IMR-90 (cell line): ENCODE measurements at regions not wholly inside any gene's neighbourhood (a gene's known extent, or its start where the extent isn't known, plus 50 kb on each side); places are given as distances from the start of the nearest gene placed in this dataset.

Experiments
- ATAC-seq: fragments of 200-7000 bp; cut with Tn5 transposase; 2 replicates; pipeline ENCODE4 v1.9.1; 2020; ENCODE audit warnings: low read depth, mild to moderate bottlenecking, moderate library complexity
- BruUV-seq: library from RNA; stranded (reverse); fragments of 400-500 nt; replicated peaks from 2 replicates; lab custom pipeline; 2021; lab: Mats Ljungman, UMichigan
- CTCF ChIA-PET: fragments of 300-600 bp; formaldehyde crosslinking; extraction: SDS; loops from one replicate; lab custom pipeline; 2021; ENCODE audit warnings: antibody characterized with exemption; lab: Yijun Ruan, JAX
- POLR2A ChIA-PET: fragments of 300-600 bp; sonication (Branson Sonifier 250); formaldehyde crosslinking; loops from one replicate; lab custom pipeline; 2022; ENCODE audit warnings: antibody characterized with exemption; ENCODE audit not compliant: unreplicated experiment; lab: Charles Lee
- DNase-seq: peaks from one replicate; pipeline ENCODE4 v3.0.0; 2013
- H2AFZ ChIP-seq: replicated peaks from 2 replicates; pipeline ENCODE3; 2013; ENCODE audit warnings: low read length, mild to moderate bottlenecking; ENCODE audit not compliant: poor library complexity
- H2AK5ac ChIP-seq: 2 replicates; pipeline ENCODE4 v1.6.1; 2013; ENCODE audit warnings: low read depth, low read length, inconsistent platforms
- H2AK9ac ChIP-seq: replicated peaks from 2 replicates; pipeline ENCODE3; 2013; ENCODE audit warnings: mild to moderate bottlenecking, low read depth, low read length, moderate library complexity; ENCODE audit not compliant: poor library complexity
- H2BK120ac ChIP-seq: 2 replicates; pipeline ENCODE4 v1.6.1; 2013; ENCODE audit warnings: low read depth, low read length, inconsistent platforms
- H2BK15ac ChIP-seq: 3 replicates; pipeline ENCODE4 v1.6.1; 2013; ENCODE audit warnings: low read depth, low read length, inconsistent platforms
- H2BK20ac ChIP-seq: 2 replicates; pipeline ENCODE4 v1.6.1; 2013; ENCODE audit warnings: low read depth, mild to moderate bottlenecking, inconsistent platforms, low read length, moderate library complexity
- H2BK5ac ChIP-seq: 2 replicates; pipeline ENCODE4 v1.6.1; 2013; ENCODE audit warnings: mild to moderate bottlenecking, low read depth, low read length, inconsistent platforms; ENCODE audit not compliant: poor library complexity, severe bottlenecking
- H3K14ac ChIP-seq: replicated peaks from 2 replicates; pipeline ENCODE4 v1.6.1; 2013; ENCODE audit warnings: low read depth, low read length, inconsistent platforms
- H3K18ac ChIP-seq: 2 replicates; pipeline ENCODE4 v1.6.1; 2013; ENCODE audit warnings: low read depth, low read length, control low read depth
- H3K23ac ChIP-seq: 2 replicates; pipeline ENCODE4 v1.6.1; 2013; ENCODE audit warnings: low read depth, low read length, inconsistent platforms
- H3K27ac ChIP-seq: 2 replicates; pipeline ENCODE4 v1.5.1; 2013; ENCODE audit warnings: mild to moderate bottlenecking, control low read depth, low read length; ENCODE audit not compliant: insufficient read depth
- H3K27me3 ChIP-seq: 2 replicates; pipeline ENCODE4 v1.6.1; 2013; ENCODE audit warnings: low read length; ENCODE audit not compliant: control insufficient read depth, insufficient read depth
- H3K36me3 ChIP-seq: 2 replicates; pipeline ENCODE4 v1.6.1; 2013; ENCODE audit warnings: low read length, mixed read lengths; ENCODE audit not compliant: control insufficient read depth, insufficient read depth
- H3K4ac ChIP-seq: 2 replicates; pipeline ENCODE4 v1.6.1; 2013; ENCODE audit warnings: low read depth, low read length, inconsistent platforms
- H3K4me1 ChIP-seq: 2 replicates; pipeline ENCODE4 v1.6.1; 2013; ENCODE audit warnings: low read length, mixed read lengths; ENCODE audit not compliant: control insufficient read depth, insufficient read depth
- H3K4me2 ChIP-seq: 2 replicates; pipeline ENCODE4 v1.6.1; 2013; ENCODE audit warnings: low read depth, mild to moderate bottlenecking, control low read depth, low read length, moderate library complexity
- H3K4me3 ChIP-seq: 2 replicates; pipeline ENCODE4 v1.5.1; 2013; ENCODE audit warnings: low read depth, mild to moderate bottlenecking, control low read depth, low read length, moderate library complexity; ENCODE audit not compliant: insufficient read depth
- H3K56ac ChIP-seq: 2 replicates; pipeline ENCODE4 v1.6.1; 2013; ENCODE audit warnings: low read length, inconsistent platforms; ENCODE audit not compliant: insufficient read depth; ENCODE audit errors: extremely low read depth
- H3K79me1 ChIP-seq, 2 experiments: 2 replicates each; pipeline ENCODE4 v1.6.1; 2013; ENCODE audit warnings: low read length in 2 of 2, inconsistent platforms in 1 of 2, low read depth in 1 of 2
- H3K9ac ChIP-seq: 2 replicates; pipeline ENCODE4 v1.6.1; 2013; ENCODE audit warnings: low read depth, low read length, control low read depth
- H3K9me1 ChIP-seq: 2 replicates; pipeline ENCODE4 v1.6.1; 2013; ENCODE audit warnings: low read length, inconsistent platforms; ENCODE audit not compliant: insufficient read depth
- H3K9me3 ChIP-seq: 2 replicates; pipeline ENCODE4 v1.6.1; 2013; ENCODE audit warnings: low read length; ENCODE audit not compliant: control insufficient read depth, insufficient read depth
- H4K20me1 ChIP-seq: 2 replicates; pipeline ENCODE4 v1.6.1; 2013; ENCODE audit warnings: low read length, inconsistent platforms; ENCODE audit not compliant: insufficient read depth
- H4K5ac ChIP-seq: 2 replicates; pipeline ENCODE4 v1.6.1; 2013; ENCODE audit warnings: mild to moderate bottlenecking, low read depth, low read length, control low read depth
- H4K8ac ChIP-seq, 2 experiments: 2 replicates each; pipeline ENCODE4 v1.6.1; 2013; ENCODE audit warnings: low read depth in 2 of 2, low read length in 2 of 2, control low read depth in 1 of 2, inconsistent platforms in 1 of 2
- H4K91ac ChIP-seq: 2 replicates; pipeline ENCODE4 v1.6.1; 2013; ENCODE audit warnings: low read depth, low read length, inconsistent platforms; ENCODE audit not compliant: insufficient read depth
- BHLHE40 ChIP-seq: fragments of 150-350 bp; IDR thresholded peaks from 2 replicates; pipeline ENCODE4 v1.6.1; 2016; ENCODE audit warnings: mild to moderate bottlenecking, low read depth, low read length
- CEBPB ChIP-seq: IDR thresholded peaks from 2 replicates; pipeline ENCODE4 v1.6.1; 2012; ENCODE audit warnings: low read depth, low read length, improper control_type of control experiment
- CHD1 ChIP-seq: IDR thresholded peaks from 2 replicates; pipeline ENCODE4 v1.6.1; 2012; ENCODE audit warnings: low read depth, low read length, improper control_type of control experiment
- CTCF ChIP-seq: conservative IDR thresholded peaks from 2 replicates; pipeline ENCODE4 v1.5.1; 2012; ENCODE audit warnings: mild to moderate bottlenecking, low read depth, low read length, improper control_type of control experiment
- FOS ChIP-seq: fragments of 150-350 bp; IDR thresholded peaks from 2 replicates; pipeline ENCODE4 v1.6.1; 2016; ENCODE audit warnings: low read depth, low read length
- MAFK ChIP-seq: IDR thresholded peaks from 2 replicates; pipeline ENCODE4 v1.6.1; 2012; ENCODE audit warnings: low read depth, low read length, improper control_type of control experiment
- MAZ ChIP-seq: IDR thresholded peaks from 2 replicates; pipeline ENCODE4 v1.6.1; 2012; ENCODE audit warnings: low read depth, mild to moderate bottlenecking, low read length, improper control_type of control experiment, moderate library complexity, borderline replicate concordance
- MXI1 ChIP-seq: IDR thresholded peaks from 2 replicates; pipeline ENCODE4 v1.6.1; 2012; ENCODE audit warnings: low read depth, mild to moderate bottlenecking, low read length, moderate library complexity, borderline replicate concordance
- NFE2L2 ChIP-seq: fragments of 150-350 bp; IDR thresholded peaks from 2 replicates; pipeline ENCODE4 v1.6.1; 2016; ENCODE audit warnings: low read depth, mild to moderate bottlenecking, low read length
- POLR2A ChIP-seq: IDR thresholded peaks from 2 replicates; pipeline ENCODE4 v1.6.1; 2012; ENCODE audit warnings: mild to moderate bottlenecking, low read depth, low read length
- RAD21 ChIP-seq: IDR thresholded peaks from 2 replicates; pipeline ENCODE4 v1.6.1; 2012; ENCODE audit warnings: low read length, improper control_type of control experiment
- RCOR1 ChIP-seq: IDR thresholded peaks from 2 replicates; pipeline ENCODE4 v1.6.1; 2012; ENCODE audit warnings: mild to moderate bottlenecking, low read length, improper control_type of control experiment; ENCODE audit not compliant: insufficient replicate concordance
- RFX5 ChIP-seq: IDR thresholded peaks from 2 replicates; pipeline ENCODE4 v1.8.0; 2012; ENCODE audit warnings: low read depth, mild to moderate bottlenecking, low read length, moderate library complexity
- SMC3 ChIP-seq: fragments of 150-350 bp; IDR thresholded peaks from 2 replicates; pipeline ENCODE4 v1.6.1; 2016; ENCODE audit warnings: low read depth, mild to moderate bottlenecking, antibody characterized with exemption, low read length, moderate library complexity
- WGBS, 2 experiments: methylation state at CpG; one replicate each; pipeline versions ENCODE4 v1.1.5 to v1.1.7; 2013; ENCODE audit warnings: missing lambda C conversion rate in 2 of 2; ENCODE audit not compliant: insufficient read length in 1 of 2; ENCODE audit errors: extremely low coverage in 2 of 2; 5-methylcytosine and 5-hydroxymethylcytosine counted together
- dilution Hi-C: fragments of 300-500 bp; cut with HindIII; formaldehyde crosslinking; loops from one replicate; pipeline ENCODE4 v1.14.3; 2018; ENCODE audit warnings: low sequenced_read_pairs; ENCODE audit not compliant: unreplicated experiment
- in situ Hi-C: fragments of 300-500 bp; cut with MboI; formaldehyde crosslinking; loops from 3 replicates; pipeline ENCODE4 v1.14.3; 2019; ENCODE audit warnings: low sequenced_read_pairs, inconsistent platforms, mixed read lengths
- intact Hi-C: fragments of 100-400 bp; cut with micrococcal nuclease; formaldehyde crosslinking; loops from 2 replicates; pipeline ENCODE4 v1.10.0; 2022
- TF ChIP-seq, protein P1 (sequence below): fragments of 150-350 bp; IDR thresholded peaks from 2 replicates; pipeline ENCODE4 v1.6.1; 2016; ENCODE audit warnings: low read depth, mild to moderate bottlenecking, low read length, moderate library complexity, borderline replicate concordance
- TF ChIP-seq, protein P2 (sequence below): fragments of 150-350 bp; IDR thresholded peaks from 2 replicates; pipeline ENCODE4 v1.6.1; 2017; ENCODE audit warnings: mild to moderate bottlenecking, antibody characterized with exemption, low read length, low read depth

DNA sequence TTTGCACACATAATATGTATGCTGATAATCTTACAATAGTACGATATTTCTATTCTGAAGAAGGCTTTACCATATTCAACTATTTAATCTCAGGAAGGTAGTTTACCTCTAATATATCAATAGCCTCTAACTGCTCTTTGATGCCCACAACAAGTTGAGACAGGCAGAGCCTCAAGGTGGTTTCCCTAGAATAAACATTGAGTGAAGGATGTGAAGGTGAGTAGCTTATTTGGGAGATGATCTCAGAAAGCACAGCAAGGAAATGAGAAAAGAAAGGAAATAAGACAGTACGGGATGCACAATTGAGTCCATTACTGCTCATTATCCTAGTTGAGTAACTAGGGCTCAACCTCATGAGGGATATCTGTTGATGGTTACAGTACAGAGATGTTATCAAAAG, 638.4 kb downstream of the MAFB start:
- Histone ChIP-seq H3K4me3 (no peak overlapping the region), H3K23ac (no peak overlapping the region), H3K56ac (no peak overlapping the region), H2BK20ac (no peak overlapping the region), H2AFZ (no peak overlapping the region), H3K4me2 (no peak overlapping the region), H3K9me1 (no peaks in the 10 kb centered on the region), H3K9ac (no peak overlapping the region), H4K91ac (no peak overlapping the region), H3K27me3 (no peaks in the 10 kb centered on the region), H3K9me3 (no peaks in the 10 kb centered on the region), H4K20me1 (no peaks in the 10 kb centered on the region), H2BK5ac (no peak overlapping the region), H3K36me3 (no peaks in the 10 kb centered on the region), H4K5ac (no peak overlapping the region), H3K18ac (no peak overlapping the region), H2AK9ac (no peak overlapping the region), H2AK5ac (no peak overlapping the region), H3K27ac (no peak overlapping the region), H2BK120ac (no peak overlapping the region), H2BK15ac (no peak overlapping the region), H3K79me1 (no peaks in the 10 kb centered on the region), H4K8ac (no peak overlapping the region), H3K14ac (no peak overlapping the region), H3K4ac (no peak overlapping the region), H3K4me1 (no peaks in the 10 kb centered on the region)
- ChIA-PET POLR2A (no interaction called here), CTCF (no interaction called here)
- no peak for TF ChIP-seq MAFK
- no peak for TF ChIP-seq MAZ
- no peak for TF ChIP-seq SMC3
- TF ChIP-seq RCOR1, result no peak
- no peak for TF ChIP-seq FOS
- TF ChIP-seq CTCF, result no peak
- no peak for TF ChIP-seq NFE2L2
- TF ChIP-seq POLR2A, result no peak
- TF ChIP-seq RFX5, result no peak
- no peak for TF ChIP-seq MXI1
- TF ChIP-seq CEBPB, result no peak
- no peak for TF ChIP-seq CHD1
- TF ChIP-seq, protein P1, sequence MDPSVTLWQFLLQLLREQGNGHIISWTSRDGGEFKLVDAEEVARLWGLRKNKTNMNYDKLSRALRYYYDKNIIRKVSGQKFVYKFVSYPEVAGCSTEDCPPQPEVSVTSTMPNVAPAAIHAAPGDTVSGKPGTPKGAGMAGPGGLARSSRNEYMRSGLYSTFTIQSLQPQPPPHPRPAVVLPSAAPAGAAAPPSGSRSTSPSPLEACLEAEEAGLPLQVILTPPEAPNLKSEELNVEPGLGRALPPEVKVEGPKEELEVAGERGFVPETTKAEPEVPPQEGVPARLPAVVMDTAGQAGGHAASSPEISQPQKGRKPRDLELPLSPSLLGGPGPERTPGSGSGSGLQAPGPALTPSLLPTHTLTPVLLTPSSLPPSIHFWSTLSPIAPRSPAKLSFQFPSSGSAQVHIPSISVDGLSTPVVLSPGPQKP, result no peak
- no peak for TF ChIP-seq RAD21
- TF ChIP-seq, protein P2, sequence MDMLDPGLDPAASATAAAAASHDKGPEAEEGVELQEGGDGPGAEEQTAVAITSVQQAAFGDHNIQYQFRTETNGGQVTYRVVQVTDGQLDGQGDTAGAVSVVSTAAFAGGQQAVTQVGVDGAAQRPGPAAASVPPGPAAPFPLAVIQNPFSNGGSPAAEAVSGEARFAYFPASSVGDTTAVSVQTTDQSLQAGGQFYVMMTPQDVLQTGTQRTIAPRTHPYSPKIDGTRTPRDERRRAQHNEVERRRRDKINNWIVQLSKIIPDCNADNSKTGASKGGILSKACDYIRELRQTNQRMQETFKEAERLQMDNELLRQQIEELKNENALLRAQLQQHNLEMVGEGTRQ, result no peak
- TF ChIP-seq BHLHE40, result no peak
- ATAC-seq, result no peak
- dilution Hi-C loops (no loop called here), intact Hi-C loops (no loop called here), in situ Hi-C loops (no loop called here)
- no peak for DNase-seq
- BruUV-seq, result no TSS peak
- no CpG with 5 or more reads among the region's 2 CpGs for WGBS, 2 experiments
